ENCODE measurements at regions not wholly inside any gene's neighbourhood (a gene's known extent, or its start where the extent isn't known, plus 50 kb on each side); places are given as distances from the start of the nearest gene placed in this dataset.

GRCh38 chr20:55186228-55186627 lies 710.8 kb downstream of the DOK5 start:
- no peaks in the 10 kb centered on the region for H3K27me3 ChIP-seq (replicated peaks in 1 of 7)
- DNase-seq, result no peak
- H3K27ac ChIP-seq, result no peak overlapping the region
- intact Hi-C loops (cut with DNase I; ENCODE audit: low total_unique reads), result no loop called here
- H3K9me3 ChIP-seq, result peaks cover 0 to 9% (median 5%) of the 10 kb centered on the region in 8 donors
- no peak for TF ChIP-seq POLR2AphosphoS5 (IDR thresholded peaks at IDR 0.05)
- TF ChIP-seq CTCF (IDR thresholded peaks at IDR 0.05 in 8 of 11, conservative IDR thresholded peaks at IDR 0.05 in 3 of 11), result no peak
- TF ChIP-seq POLR2A (IDR thresholded peaks at IDR 0.05), result no peak
- H3K36me3 ChIP-seq, result no peaks in the 10 kb centered on the region
- WGBS, 5 donors, result 56 to 88% (median 71%) methylated on average over 2 of the region's 2 CpGs
- H3K4me1 ChIP-seq, result no peaks in the 10 kb centered on the region
- H3K4me3 ChIP-seq, result no peak overlapping the region

- Histone ChIP-seq H3K27me3 (replicated peaks in 1 of 7) (no peaks in the 10 kb centered on the region), H3K9me3 (peaks cover 0 to 16% (median 14%) of the 10 kb centered on the region in 8 donors), H3K36me3 (no peaks in the 10 kb centered on the region), H3K4me3 (no peak overlapping the region), H3K27ac (no peak overlapping the region), H3K4me1 (no peaks in the 10 kb centered on the region)
- intact Hi-C loops (cut with DNase I; ENCODE audit: low total_unique reads), result no loop called here
- 75 to 90% (median 86%) methylated on average over 4 of the region's 4 CpGs for WGBS, 5 donors
- no peak for DNase-seq
- TF ChIP-seq POLR2A (IDR thresholded peaks at IDR 0.05), result no peak
- no peak for TF ChIP-seq CTCF (IDR thresholded peaks at IDR 0.05 in 8 of 11, conservative IDR thresholded peaks at IDR 0.05 in 3 of 11)
- no peak for TF ChIP-seq POLR2AphosphoS5 (IDR thresholded peaks at IDR 0.05)
These were observed 699.7 kb downstream of the DOK5 start for GRCh38 chr20:55175081-55175480.

- 73 to 89% (median 79%) methylated on average over 1 of the region's 1 CpG for WGBS, 5 donors
- Histone ChIP-seq H3K9me3 (peaks cover 0 to 12% (median 10%) of the 10 kb centered on the region in 8 donors), H3K4me3 (no peak overlapping the region), H3K36me3 (no peaks in the 10 kb centered on the region), H3K4me1 (no peaks in the 10 kb centered on the region), H3K27me3 (replicated peaks in 1 of 7) (no peaks in the 10 kb centered on the region), H3K27ac (no peak overlapping the region)
- DNase-seq, result no peak
- TF ChIP-seq CTCF (IDR thresholded peaks at IDR 0.05 in 8 of 11, conservative IDR thresholded peaks at IDR 0.05 in 3 of 11), result no peak
- no peak for TF ChIP-seq POLR2AphosphoS5 (IDR thresholded peaks at IDR 0.05)
- TF ChIP-seq POLR2A (IDR thresholded peaks at IDR 0.05), result no peak
- intact Hi-C loops (cut with DNase I; ENCODE audit: low total_unique reads), result no loop called here
These were observed 699.2 kb downstream of the DOK5 start for GRCh38 chr20:55174635-55175034.

- intact Hi-C loops (cut with DNase I; ENCODE audit: low total_unique reads), result no loop called here
- no peak overlapping the region for H3K4me3 ChIP-seq
- no peak for TF ChIP-seq POLR2AphosphoS5 (IDR thresholded peaks at IDR 0.05)
- no peak for DNase-seq
- 40 to 45% (median 43%) methylated on average over 2 of the region's 2 CpGs for WGBS, 5 donors
- no peaks in the 10 kb centered on the region for H3K27me3 ChIP-seq (replicated peaks in 1 of 7)
- H3K36me3 ChIP-seq, result no peaks in the 10 kb centered on the region
- H3K9me3 ChIP-seq, result peaks cover 0 to 10% (median 6%) of the 10 kb centered on the region in 8 donors
- no peak overlapping the region for H3K27ac ChIP-seq
- H3K4me1 ChIP-seq, result no peaks in the 10 kb centered on the region
These were observed 698.8 kb downstream of the DOK5 start for GRCh38 chr20:55174172-55174571.

GRCh38 chr20:55173601-55174000 lies 698.2 kb downstream of the DOK5 start:
- H3K4me1 ChIP-seq, result no peaks in the 10 kb centered on the region
- intact Hi-C loops (cut with DNase I; ENCODE audit: low total_unique reads), result no loop called here
- H3K36me3 ChIP-seq, result no peaks in the 10 kb centered on the region
- no peak for DNase-seq
- no peaks in the 10 kb centered on the region for H3K27me3 ChIP-seq (replicated peaks in 1 of 7)
- WGBS, 5 donors, result 43 to 75% (median 63%) methylated on average over 1 of the region's 1 CpG
- no peak overlapping the region for H3K4me3 ChIP-seq
- no peak overlapping the region for H3K27ac ChIP-seq
- peaks cover 0 to 6% (median 2%) of the 10 kb centered on the region in 8 donors for H3K9me3 ChIP-seq
- TF ChIP-seq CTCF (IDR thresholded peaks at IDR 0.05 in 8 of 11, conservative IDR thresholded peaks at IDR 0.05 in 3 of 11) (no peak), POLR2AphosphoS5 (IDR thresholded peaks at IDR 0.05) (no peak), POLR2A (IDR thresholded peaks at IDR 0.05) (no peak)

Data from spleen (tissue), 11 donors.